Keratinocyte (primary cell): ENCODE measurements at regions not wholly inside any gene's neighbourhood (a gene's known extent, or its start where the extent isn't known, plus 50 kb on each side); places are given as distances from the start of the nearest gene placed in this dataset.

ENCODE experiments used
- DNase-seq: peaks from one replicate; pipeline ENCODE4 v3.0.0-alpha.2; 2011; ENCODE audit warnings: low read depth, missing footprints, low spot score
- FAIRE-seq: peaks from 2 replicates; lab custom pipeline; 2011; peaks lifted over from hg19 to GRCh38; lab: Jason Lieb, UNC
- H2AFZ ChIP-seq: 2 replicates; pipeline ENCODE4 v1.6.0; 2012; ENCODE audit warnings: low read length, control low read depth, inconsistent platforms; ENCODE audit not compliant: control insufficient read depth
- H3K27ac ChIP-seq: 2 replicates; pipeline ENCODE4 v1.5.1; 2011; ENCODE audit warnings: low read length; ENCODE audit not compliant: control insufficient read depth, insufficient read depth
- H3K27me3 ChIP-seq: 3 replicates; pipeline ENCODE4 v1.6.0; 2011; ENCODE audit warnings: low read length; ENCODE audit not compliant: control insufficient read depth, insufficient read depth; ENCODE audit errors: extremely low read depth
- H3K36me3 ChIP-seq, 2 experiments: 2 replicates in 1 of 2; 3 replicates in 1 of 2; pipeline ENCODE4 v1.5.1; 2011; ENCODE audit warnings: low read length in 2 of 2, mild to moderate bottlenecking in 1 of 2; ENCODE audit not compliant: control insufficient read depth in 2 of 2, insufficient read depth in 2 of 2; ENCODE audit errors: extremely low read depth in 1 of 2
- H3K4me1 ChIP-seq: 3 replicates; pipeline ENCODE4 v1.5.1; 2011; ENCODE audit warnings: low read length; ENCODE audit not compliant: control insufficient read depth, insufficient read depth; ENCODE audit errors: extremely low read depth
- H3K4me2 ChIP-seq: 3 replicates; pipeline ENCODE4 v1.6.0; 2011; ENCODE audit warnings: low read depth, low read length; ENCODE audit not compliant: control insufficient read depth, insufficient read depth; ENCODE audit errors: extremely low read depth
- H3K4me3 ChIP-seq, 3 experiments: fragments of 200-600 bp in 1 of 3; sonication (generic) in 1 of 3; 2 replicates in 2 of 3; 3 replicates in 1 of 3; pipeline ENCODE4 v1.5.1; 2011 to 2016; ENCODE audit warnings: low read length in 3 of 3, mild to moderate bottlenecking in 3 of 3, control low read depth in 2 of 3, inconsistent platforms in 1 of 3, low read depth in 1 of 3, mixed read lengths in 1 of 3, mixed run types in 1 of 3, moderate library complexity in 1 of 3; ENCODE audit not compliant: control insufficient read depth in 2 of 3, insufficient read depth in 2 of 3; ENCODE audit errors: extremely low read depth in 1 of 3
- H3K79me2 ChIP-seq: 2 replicates; pipeline ENCODE4 v1.6.0; 2012; ENCODE audit warnings: low read length; ENCODE audit not compliant: control insufficient read depth, insufficient read depth
- H3K9ac ChIP-seq: 3 replicates; pipeline ENCODE4 v1.6.0; 2011; ENCODE audit warnings: low read length; ENCODE audit not compliant: control insufficient read depth, insufficient read depth; ENCODE audit errors: extremely low read depth
- H3K9me1 ChIP-seq: 3 replicates; pipeline ENCODE4 v1.6.0; 2011; ENCODE audit warnings: low read length; ENCODE audit not compliant: control insufficient read depth, insufficient read depth; ENCODE audit errors: extremely low read depth
- H3K9me3 ChIP-seq: 2 replicates; pipeline ENCODE4 v1.5.1; 2012; ENCODE audit warnings: low read depth, low read length; ENCODE audit not compliant: control insufficient read depth
- H4K20me1 ChIP-seq: 3 replicates; pipeline ENCODE4 v1.6.0; 2011; ENCODE audit warnings: low read length; ENCODE audit not compliant: control insufficient read depth, insufficient read depth; ENCODE audit errors: extremely low read depth
- CTCF ChIP-seq, 3 experiments: IDR thresholded peaks in 1 of 3; conservative IDR thresholded peaks in 1 of 3; optimal IDR thresholded peaks in 1 of 3; 2 replicates in 2 of 3; 3 replicates in 1 of 3; pipeline versions ENCODE3 to v1.5.1; 2011; ENCODE audit warnings: low read length in 3 of 3, mild to moderate bottlenecking in 3 of 3, moderate library complexity in 2 of 3, control low read depth in 1 of 3, inconsistent platforms in 1 of 3; ENCODE audit not compliant: insufficient read depth in 2 of 3; ENCODE audit errors: extremely low read depth in 1 of 3
- EZH2 ChIP-seq: IDR thresholded peaks from one replicate; pipeline ENCODE4 v1.6.1; 2012; ENCODE audit warnings: inconsistent platforms, mild to moderate bottlenecking, low read length, moderate library complexity
- dilution Hi-C: fragments of 300-500 bp; cut with MboI; formaldehyde crosslinking; loops from one replicate; pipeline ENCODE4 v1.7.0; 2020; ENCODE audit warnings: low sequenced_read_pairs; ENCODE audit not compliant: extremely low pct_ligation_motif_present

- DNase-seq (no peak), FAIRE-seq (no peak)
- Histone ChIP-seq H4K20me1 (no peaks in the 10 kb centered on the region), H3K9ac (no peak overlapping the region), H3K27me3 (no peaks in the 10 kb centered on the region), H2AFZ (no peak overlapping the region), H3K9me3 (no peaks in the 10 kb centered on the region), H3K79me2 (no peaks in the 10 kb centered on the region), H3K4me2 (no peak overlapping the region), H3K36me3 (no peaks in the 10 kb centered on the region), H3K4me3 (no peak overlapping the region), H3K9me1 (no peaks in the 10 kb centered on the region), H3K27ac (no peak overlapping the region), H3K4me1 (peaks cover 20% of the 10 kb centered on the region)
- dilution Hi-C loops = no loop called here
- TF ChIP-seq EZH2 (no peak), CTCF (optimal IDR thresholded peaks at IDR 0.05 in 1 of 3, IDR thresholded peaks at IDR 0.05 in 1 of 3, conservative IDR thresholded peaks at IDR 0.05 in 1 of 3; ENCODE audit: extremely low read depth in 1 of 3, insufficient read depth in 2 of 3, low read length in 3 of 3) (no peak)
These were observed 304.3 kb upstream of the SP4 start for GRCh38 chr7:21123586-21123985.

DNA sequence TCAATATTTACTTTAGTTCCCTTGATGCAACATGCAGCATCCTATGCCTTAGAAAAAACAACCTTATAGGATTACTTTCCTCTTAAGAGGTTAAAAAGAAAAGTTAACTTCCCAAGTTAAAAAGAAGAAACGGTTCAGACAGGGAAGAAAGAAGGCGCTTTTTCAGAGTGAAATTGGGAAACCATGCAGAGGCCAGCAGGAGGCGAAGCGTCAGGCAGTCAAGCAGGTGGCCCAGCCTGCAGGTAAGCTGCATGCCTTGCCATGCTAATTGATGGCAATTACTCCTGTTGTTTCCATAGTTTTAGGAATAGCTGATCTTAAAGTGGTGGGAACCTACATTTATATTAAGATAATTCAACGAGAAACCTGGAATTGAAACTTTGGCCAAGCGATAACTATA lies 302.6 kb upstream of the SP4 start:
- H3K27ac ChIP-seq = no peak overlapping the region
- no peaks in the 10 kb centered on the region for H3K27me3 ChIP-seq
- H3K4me3 ChIP-seq = no peak overlapping the region
- no peak overlapping the region for H2AFZ ChIP-seq
- H3K9me3 ChIP-seq = no peaks in the 10 kb centered on the region
- no peak overlapping the region for H3K4me2 ChIP-seq
- TF ChIP-seq EZH2 = no peak
- peak in 2 of 3 experiments; percentile 11 to 18 for TF ChIP-seq CTCF (optimal IDR thresholded peaks at IDR 0.05 in 1 of 3, IDR thresholded peaks at IDR 0.05 in 1 of 3, conservative IDR thresholded peaks at IDR 0.05 in 1 of 3; ENCODE audit: extremely low read depth in 1 of 3, insufficient read depth in 2 of 3, low read length in 3 of 3)
- DNase-seq (no peak), FAIRE-seq (no peak)
- peaks cover 23% of the 10 kb centered on the region for H3K4me1 ChIP-seq
- dilution Hi-C loops = no loop called here
- no peaks in the 10 kb centered on the region for H4K20me1 ChIP-seq
- peaks cover 2% of the 10 kb centered on the region for H3K9me1 ChIP-seq
- H3K36me3 ChIP-seq = no peaks in the 10 kb centered on the region
- no peaks in the 10 kb centered on the region for H3K79me2 ChIP-seq
- H3K9ac ChIP-seq = no peak overlapping the region
